GM12873 (cell line): ENCODE measurements at regions not wholly inside any gene's neighbourhood (a gene's known extent, or its start where the extent isn't known, plus 50 kb on each side); places are given as distances from the start of the nearest gene placed in this dataset.

Source experiments
- TF ChIP-seq, protein P1 (sequence below): IDR thresholded peaks from 2 replicates; pipeline ENCODE4 v1.5.1; 2012; ENCODE audit warnings: low read depth, mild to moderate bottlenecking, moderate library complexity, low read length, control low read depth; ENCODE audit not compliant: insufficient read depth; ENCODE audit errors: missing control alignments

DNA sequence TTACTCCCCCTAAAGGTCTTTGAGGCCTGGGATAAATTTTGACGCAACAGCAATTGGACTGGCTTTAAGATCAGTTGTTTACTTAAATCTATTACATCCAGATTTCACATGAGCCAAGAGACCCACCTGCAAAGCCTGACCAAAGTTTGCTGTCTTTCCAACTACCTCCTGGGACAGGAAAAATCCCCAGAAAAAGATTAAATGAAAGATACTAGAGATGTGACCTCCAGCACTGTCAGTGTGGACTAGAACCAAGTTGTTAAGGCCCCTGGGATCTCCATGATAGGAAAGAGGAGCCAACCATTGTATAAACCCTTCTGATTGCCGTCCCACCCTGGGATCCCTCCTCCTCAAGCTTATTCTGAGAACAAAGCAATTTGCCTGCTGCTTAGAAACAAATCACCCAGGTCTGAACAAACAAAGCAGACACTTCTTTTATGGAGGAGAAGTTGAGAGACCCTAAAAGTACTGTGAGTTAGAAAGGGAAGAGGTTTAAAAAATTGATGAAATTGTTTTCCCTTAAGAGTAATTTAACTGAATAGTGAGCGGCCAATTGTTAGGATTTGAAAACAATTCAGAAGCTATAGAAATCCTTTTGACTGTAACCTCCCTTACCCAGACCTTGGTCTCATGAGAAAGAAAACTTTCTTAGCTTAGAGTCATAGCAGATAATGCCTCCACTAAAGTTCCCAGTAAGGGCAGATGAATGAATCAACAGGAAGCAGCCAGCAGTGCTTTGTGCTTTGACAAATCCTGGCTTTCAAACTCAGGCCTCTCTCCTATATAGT lies 255.2 kb downstream of the TMEM167A start:
- TF ChIP-seq, protein P1, sequence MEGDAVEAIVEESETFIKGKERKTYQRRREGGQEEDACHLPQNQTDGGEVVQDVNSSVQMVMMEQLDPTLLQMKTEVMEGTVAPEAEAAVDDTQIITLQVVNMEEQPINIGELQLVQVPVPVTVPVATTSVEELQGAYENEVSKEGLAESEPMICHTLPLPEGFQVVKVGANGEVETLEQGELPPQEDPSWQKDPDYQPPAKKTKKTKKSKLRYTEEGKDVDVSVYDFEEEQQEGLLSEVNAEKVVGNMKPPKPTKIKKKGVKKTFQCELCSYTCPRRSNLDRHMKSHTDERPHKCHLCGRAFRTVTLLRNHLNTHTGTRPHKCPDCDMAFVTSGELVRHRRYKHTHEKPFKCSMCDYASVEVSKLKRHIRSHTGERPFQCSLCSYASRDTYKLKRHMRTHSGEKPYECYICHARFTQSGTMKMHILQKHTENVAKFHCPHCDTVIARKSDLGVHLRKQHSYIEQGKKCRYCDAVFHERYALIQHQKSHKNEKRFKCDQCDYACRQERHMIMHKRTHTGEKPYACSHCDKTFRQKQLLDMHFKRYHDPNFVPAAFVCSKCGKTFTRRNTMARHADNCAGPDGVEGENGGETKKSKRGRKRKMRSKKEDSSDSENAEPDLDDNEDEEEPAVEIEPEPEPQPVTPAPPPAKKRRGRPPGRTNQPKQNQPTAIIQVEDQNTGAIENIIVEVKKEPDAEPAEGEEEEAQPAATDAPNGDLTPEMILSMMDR: no peak

DNA sequence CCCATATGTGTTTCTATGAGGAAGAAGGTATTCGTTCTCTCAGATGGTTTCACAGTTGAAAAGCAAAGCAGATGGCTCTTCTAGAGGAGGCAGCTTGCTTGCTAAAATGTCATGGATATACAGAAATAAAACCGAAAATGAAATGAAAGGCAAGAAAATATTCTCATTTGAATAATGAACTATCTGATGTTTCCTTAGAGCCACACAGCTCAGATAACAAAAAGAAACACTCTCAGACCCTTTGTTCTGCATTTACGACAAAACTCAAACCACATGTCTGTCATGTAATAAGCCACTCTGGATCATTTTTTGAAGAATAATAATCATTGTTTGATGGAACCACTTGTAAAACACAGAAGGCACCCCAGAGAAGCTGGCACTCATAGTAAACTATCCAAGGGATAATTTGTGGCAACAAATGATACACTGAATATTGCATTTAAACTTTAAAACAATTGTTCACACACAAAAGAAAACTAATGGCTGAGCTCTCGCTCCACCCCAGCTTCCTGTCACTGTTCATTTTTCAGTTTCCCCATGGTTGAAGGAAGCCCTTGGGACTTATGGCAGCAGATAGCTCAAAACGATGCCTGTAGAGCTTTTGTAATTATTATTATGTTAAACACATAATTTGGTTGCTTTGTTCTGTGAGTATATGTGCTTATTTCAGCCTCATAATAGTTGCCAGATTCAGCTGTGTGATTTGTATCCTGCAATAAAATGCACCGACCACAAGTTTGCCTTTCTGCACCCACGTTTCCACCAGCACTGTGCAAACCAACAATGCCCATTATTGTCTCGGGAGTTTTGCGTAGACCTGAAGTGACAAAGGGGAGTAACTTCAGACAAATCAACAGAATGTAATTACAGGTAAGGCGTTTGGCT lies 256.0 kb downstream of the TMEM167A start:
- TF ChIP-seq, protein P1: no peak

DNA sequence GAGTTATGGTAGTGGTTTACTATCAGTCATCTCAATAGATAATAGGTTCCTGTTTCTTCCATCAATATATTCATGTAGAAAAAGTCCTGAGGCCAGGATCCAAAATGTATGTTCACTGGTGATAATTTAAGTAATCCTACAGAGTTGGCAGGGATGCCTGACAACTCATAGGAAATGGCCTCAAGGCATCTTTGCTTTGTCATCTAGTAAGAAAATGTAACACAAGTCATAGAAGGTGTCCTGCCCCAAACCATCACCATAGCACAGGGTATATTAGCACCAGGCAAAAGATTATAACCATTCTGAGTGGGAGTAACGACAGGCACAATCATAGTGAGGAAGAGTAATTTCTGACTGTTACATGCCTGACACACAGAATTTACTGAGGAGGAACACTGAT lies 257.0 kb downstream of the TMEM167A start:
- TF ChIP-seq, protein P1: no peak

DNA sequence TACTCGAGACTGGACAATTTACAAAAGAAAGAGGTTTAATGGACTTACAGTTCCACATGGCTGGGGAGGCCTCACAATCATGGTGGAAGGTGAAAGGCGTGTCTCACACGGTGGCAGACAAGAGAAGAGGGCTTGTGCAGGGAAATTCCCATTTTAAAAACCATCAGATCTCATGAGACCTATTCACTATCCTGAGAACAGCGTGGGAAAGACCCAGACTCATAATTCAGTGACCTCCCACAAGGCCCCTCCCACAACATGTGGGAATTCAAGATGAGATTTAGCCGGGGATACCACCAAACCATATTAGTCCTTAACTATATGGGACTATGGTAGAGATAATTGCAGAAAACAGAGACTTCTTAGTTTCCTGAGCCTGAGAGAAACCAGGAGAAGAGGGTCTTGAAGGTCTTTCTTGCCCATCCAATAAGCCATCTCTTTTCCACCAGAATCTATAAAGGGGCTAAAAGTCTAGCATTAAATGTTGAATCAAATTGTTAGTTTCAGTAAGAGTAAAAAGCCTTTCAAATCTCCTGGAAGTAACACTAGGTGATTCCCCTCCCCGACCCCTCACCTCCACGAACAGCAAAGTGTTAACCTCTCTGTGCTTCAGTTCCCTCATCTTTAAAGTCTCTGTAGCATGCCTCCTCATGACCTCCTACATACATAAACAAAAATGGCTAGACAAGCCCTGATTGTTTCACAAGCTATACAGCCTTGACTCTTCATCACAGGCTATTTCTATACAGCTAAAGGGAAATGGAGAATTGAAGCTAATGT lies 259.1 kb downstream of the TMEM167A start:
- TF ChIP-seq, protein P1: no peak

DNA sequence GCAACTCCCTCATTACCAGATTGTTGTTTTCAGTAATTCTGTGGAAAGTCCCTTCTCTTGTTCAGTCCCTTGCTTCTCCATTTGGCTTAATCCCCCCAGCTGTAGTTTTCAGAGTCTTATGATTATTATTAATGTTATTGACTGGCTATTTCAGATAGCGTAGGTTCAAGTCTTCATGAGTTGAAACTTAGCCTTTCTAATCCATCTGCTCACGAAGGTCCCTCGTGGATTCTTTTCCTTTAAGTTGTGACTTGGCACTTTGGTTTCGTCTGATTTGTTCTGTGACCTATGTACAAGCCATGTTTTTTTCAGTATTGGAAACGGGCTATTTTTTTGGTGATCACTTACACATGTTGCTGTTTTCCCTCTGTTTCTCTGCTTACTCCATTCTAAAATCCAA lies 260.3 kb downstream of the TMEM167A start:
- TF ChIP-seq, protein P1: no peak

DNA sequence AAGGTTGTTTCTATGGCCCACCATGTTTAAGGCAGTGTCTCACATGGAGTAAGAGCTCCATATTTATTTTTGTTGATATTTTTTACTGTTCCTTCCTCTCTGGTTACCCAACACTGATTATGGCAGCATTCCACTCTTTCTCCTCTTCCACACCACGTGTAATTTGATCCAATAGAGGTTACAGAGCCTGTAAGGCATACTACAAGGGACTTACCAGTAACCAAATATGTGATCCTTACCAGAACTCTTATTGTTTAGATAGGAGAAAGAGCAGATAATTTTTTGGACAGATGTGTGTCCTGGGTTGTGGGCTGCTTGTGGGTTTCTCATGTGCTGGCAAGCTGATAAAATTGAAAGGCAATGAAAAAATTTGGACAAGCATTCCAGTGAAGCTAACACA lies 261.3 kb downstream of the TMEM167A start:
- TF ChIP-seq, protein P1: no peak
